ENCODE measurements at regions not wholly inside any gene's neighbourhood (a gene's known extent, or its start where the extent isn't known, plus 50 kb on each side); places are given as distances from the start of the nearest gene placed in this dataset.

GRCh38 chr10:57657164-57657765 lies 610.4 kb downstream of the IPMK start:
- TF ChIP-seq SIN3A (IDR thresholded peaks at IDR 0.05; ENCODE audit: borderline replicate concordance, low read depth, low read length) = no peak
- TF ChIP-seq, protein P1, sequence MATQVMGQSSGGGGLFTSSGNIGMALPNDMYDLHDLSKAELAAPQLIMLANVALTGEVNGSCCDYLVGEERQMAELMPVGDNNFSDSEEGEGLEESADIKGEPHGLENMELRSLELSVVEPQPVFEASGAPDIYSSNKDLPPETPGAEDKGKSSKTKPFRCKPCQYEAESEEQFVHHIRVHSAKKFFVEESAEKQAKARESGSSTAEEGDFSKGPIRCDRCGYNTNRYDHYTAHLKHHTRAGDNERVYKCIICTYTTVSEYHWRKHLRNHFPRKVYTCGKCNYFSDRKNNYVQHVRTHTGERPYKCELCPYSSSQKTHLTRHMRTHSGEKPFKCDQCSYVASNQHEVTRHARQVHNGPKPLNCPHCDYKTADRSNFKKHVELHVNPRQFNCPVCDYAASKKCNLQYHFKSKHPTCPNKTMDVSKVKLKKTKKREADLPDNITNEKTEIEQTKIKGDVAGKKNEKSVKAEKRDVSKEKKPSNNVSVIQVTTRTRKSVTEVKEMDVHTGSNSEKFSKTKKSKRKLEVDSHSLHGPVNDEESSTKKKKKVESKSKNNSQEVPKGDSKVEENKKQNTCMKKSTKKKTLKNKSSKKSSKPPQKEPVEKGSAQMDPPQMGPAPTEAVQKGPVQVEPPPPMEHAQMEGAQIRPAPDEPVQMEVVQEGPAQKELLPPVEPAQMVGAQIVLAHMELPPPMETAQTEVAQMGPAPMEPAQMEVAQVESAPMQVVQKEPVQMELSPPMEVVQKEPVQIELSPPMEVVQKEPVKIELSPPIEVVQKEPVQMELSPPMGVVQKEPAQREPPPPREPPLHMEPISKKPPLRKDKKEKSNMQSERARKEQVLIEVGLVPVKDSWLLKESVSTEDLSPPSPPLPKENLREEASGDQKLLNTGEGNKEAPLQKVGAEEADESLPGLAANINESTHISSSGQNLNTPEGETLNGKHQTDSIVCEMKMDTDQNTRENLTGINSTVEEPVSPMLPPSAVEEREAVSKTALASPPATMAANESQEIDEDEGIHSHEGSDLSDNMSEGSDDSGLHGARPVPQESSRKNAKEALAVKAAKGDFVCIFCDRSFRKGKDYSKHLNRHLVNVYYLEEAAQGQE (IDR thresholded peaks at IDR 0.05; ENCODE audit: low read depth, low read length) = no peak
